ENCODE measurements at regions not wholly inside any gene's neighbourhood (a gene's known extent, or its start where the extent isn't known, plus 50 kb on each side); places are given as distances from the start of the nearest gene placed in this dataset.
A peak's percentile ranks its signal among the peaks of the same experiment; 100 is the strongest.
"Not testable (repeated sequence)": the region's sequence is repeated elsewhere in the genome, so short reads cannot be mapped to it uniquely, and the experiment has no call there.

DNA sequence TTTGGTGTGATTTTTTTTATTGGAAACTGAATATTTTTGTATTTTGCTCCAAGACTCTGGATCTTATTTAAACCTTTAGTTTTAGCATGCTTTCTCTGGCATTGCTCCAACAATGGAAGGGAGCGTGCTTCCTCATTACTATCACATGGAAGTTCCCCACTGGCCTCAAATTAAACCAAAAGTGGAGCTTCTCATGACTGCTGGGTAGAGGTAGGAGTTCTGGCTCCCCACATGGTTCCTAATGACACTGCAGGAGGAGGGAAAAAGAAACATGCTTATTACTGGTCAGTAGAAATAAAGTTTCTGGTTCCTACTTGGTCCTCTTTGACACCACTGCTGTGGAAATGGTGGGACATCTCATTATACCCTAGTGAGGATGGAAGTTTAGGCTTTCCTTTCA lies 310.5 kb downstream of the PTGER3 start:
- H3K9me3 ChIP-seq (ENCODE audit: low read depth, low read length), result peaks cover 5% of the 10 kb centered on the region
- H3K4me2 ChIP-seq (ENCODE audit: insufficient read depth, low read length), result no peak overlapping the region
- no peaks in the 10 kb centered on the region for H3K27me3 ChIP-seq (ENCODE audit: insufficient read depth, low read length)
- no peaks in the 10 kb centered on the region for H4K20me1 ChIP-seq (ENCODE audit: insufficient read depth, low read length)
- H2AFZ ChIP-seq (ENCODE audit: low read length), result no peak overlapping the region
- no peaks in the 10 kb centered on the region for H3K4me1 ChIP-seq (ENCODE audit: insufficient read depth, low read length)
- H3K36me3 ChIP-seq (ENCODE audit: insufficient read depth, low read length), result no peaks in the 10 kb centered on the region
- TF ChIP-seq, protein P1, sequence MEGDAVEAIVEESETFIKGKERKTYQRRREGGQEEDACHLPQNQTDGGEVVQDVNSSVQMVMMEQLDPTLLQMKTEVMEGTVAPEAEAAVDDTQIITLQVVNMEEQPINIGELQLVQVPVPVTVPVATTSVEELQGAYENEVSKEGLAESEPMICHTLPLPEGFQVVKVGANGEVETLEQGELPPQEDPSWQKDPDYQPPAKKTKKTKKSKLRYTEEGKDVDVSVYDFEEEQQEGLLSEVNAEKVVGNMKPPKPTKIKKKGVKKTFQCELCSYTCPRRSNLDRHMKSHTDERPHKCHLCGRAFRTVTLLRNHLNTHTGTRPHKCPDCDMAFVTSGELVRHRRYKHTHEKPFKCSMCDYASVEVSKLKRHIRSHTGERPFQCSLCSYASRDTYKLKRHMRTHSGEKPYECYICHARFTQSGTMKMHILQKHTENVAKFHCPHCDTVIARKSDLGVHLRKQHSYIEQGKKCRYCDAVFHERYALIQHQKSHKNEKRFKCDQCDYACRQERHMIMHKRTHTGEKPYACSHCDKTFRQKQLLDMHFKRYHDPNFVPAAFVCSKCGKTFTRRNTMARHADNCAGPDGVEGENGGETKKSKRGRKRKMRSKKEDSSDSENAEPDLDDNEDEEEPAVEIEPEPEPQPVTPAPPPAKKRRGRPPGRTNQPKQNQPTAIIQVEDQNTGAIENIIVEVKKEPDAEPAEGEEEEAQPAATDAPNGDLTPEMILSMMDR (IDR thresholded peaks at IDR 0.05; ENCODE audit: extremely low read depth, low read depth, low read length), result no peak
- DNase-seq (ENCODE audit: insufficient read length, low spot score, missing footprints), result no peak
- no peaks in the 10 kb centered on the region for H3K79me2 ChIP-seq (ENCODE audit: insufficient read depth, low read length)
- no peak overlapping the region for H3K4me3 ChIP-seq (ENCODE audit: insufficient read depth, low read length)
- no peak overlapping the region for H3K27ac ChIP-seq (ENCODE audit: low read depth, low read length)

DNA sequence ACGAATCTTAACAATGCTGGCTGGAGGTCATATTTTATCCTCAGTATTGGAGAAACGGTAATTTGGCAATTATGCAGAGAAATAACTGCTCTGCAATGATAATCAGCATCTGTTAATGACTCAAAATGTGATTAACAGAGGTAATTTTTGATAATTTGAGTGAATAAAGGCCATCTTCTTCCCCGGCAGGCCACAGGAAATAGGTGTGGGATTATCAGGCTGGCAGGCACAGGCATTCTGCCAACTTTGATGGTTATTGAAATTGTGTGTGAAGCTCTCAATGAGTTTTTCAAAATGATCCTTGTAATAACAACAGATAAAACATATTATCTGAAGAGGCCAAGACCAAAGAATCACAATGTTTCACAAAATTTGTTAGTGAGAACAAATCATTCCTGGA lies 309.0 kb downstream of the PTGER3 start:
- no peak overlapping the region for H3K4me2 ChIP-seq (ENCODE audit: insufficient read depth, low read length)
- H3K79me2 ChIP-seq (ENCODE audit: insufficient read depth, low read length), result no peaks in the 10 kb centered on the region
- TF ChIP-seq, protein P1 (IDR thresholded peaks at IDR 0.05; ENCODE audit: extremely low read depth, low read depth, low read length), result no peak
- H3K9me3 ChIP-seq (ENCODE audit: low read depth, low read length), result peaks cover 5% of the 10 kb centered on the region
- H3K27ac ChIP-seq (ENCODE audit: low read depth, low read length), result no peak overlapping the region
- no peaks in the 10 kb centered on the region for H4K20me1 ChIP-seq (ENCODE audit: insufficient read depth, low read length)
- no peak for DNase-seq (ENCODE audit: insufficient read length, low spot score, missing footprints)
- no peaks in the 10 kb centered on the region for H3K4me1 ChIP-seq (ENCODE audit: insufficient read depth, low read length)
- no peak overlapping the region for H2AFZ ChIP-seq (ENCODE audit: low read length)
- H3K27me3 ChIP-seq (ENCODE audit: insufficient read depth, low read length), result no peaks in the 10 kb centered on the region
- no peak overlapping the region for H3K4me3 ChIP-seq (ENCODE audit: insufficient read depth, low read length)
- no peaks in the 10 kb centered on the region for H3K36me3 ChIP-seq (ENCODE audit: insufficient read depth, low read length)

DNA sequence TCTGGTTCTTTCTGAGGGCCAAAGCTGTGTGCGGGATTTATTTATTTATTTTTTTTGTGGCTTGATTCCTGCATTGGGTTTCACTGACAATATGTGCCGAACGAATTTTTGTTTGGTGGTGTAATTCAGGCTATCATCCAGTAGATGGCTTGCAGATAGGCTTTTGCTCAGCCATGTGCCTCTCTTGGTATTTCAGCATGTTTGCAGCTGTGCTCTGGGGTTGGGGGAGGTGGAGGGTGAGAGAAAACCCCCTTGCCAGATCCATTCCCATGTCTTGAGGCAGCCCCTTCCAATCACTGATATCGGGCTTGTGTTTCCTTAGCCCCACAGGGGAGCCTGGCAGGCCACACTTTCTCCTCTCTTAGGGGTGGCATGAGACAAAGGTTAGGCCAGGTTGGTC lies 302.4 kb downstream of the PTGER3 start:
- DNase-seq (ENCODE audit: insufficient read length, low spot score, missing footprints), result no peak
- Histone ChIP-seq H3K9me3 (ENCODE audit: low read depth, low read length) (peaks cover 3% of the 10 kb centered on the region), H4K20me1 (ENCODE audit: insufficient read depth, low read length) (no peaks in the 10 kb centered on the region), H3K27ac (ENCODE audit: low read depth, low read length) (no peak overlapping the region), H3K4me2 (ENCODE audit: insufficient read depth, low read length) (no peak overlapping the region), H3K36me3 (ENCODE audit: insufficient read depth, low read length) (no peaks in the 10 kb centered on the region), H3K27me3 (ENCODE audit: insufficient read depth, low read length) (no peaks in the 10 kb centered on the region), H3K4me1 (ENCODE audit: insufficient read depth, low read length) (no peaks in the 10 kb centered on the region), H2AFZ (ENCODE audit: low read length) (no peak overlapping the region), H3K4me3 (ENCODE audit: insufficient read depth, low read length) (no peak overlapping the region), H3K79me2 (ENCODE audit: insufficient read depth, low read length) (no peaks in the 10 kb centered on the region)
- TF ChIP-seq, protein P1 (IDR thresholded peaks at IDR 0.05; ENCODE audit: extremely low read depth, low read depth, low read length), result peak; percentile 35

DNA sequence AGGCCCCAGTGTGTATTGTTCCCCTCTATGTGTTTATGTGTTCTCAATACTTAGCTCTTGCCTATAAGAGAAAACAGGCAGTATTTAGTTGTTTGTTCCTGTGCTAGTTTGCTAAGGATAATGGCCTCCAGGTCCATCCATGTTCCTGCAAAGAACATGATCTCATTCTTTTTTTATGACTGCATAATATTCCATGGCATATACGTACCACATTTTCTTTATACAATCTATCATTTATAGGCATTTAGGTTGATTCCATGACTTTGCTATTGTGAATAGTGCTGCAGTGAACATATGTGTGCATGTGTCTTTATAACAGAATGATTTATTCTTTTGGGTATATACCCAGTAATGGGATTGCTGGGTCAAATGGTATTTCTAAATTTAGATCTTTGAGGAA lies 301.6 kb downstream of the PTGER3 start:
- not testable (repeated sequence) for DNase-seq (ENCODE audit: insufficient read length, low spot score, missing footprints)

DNA sequence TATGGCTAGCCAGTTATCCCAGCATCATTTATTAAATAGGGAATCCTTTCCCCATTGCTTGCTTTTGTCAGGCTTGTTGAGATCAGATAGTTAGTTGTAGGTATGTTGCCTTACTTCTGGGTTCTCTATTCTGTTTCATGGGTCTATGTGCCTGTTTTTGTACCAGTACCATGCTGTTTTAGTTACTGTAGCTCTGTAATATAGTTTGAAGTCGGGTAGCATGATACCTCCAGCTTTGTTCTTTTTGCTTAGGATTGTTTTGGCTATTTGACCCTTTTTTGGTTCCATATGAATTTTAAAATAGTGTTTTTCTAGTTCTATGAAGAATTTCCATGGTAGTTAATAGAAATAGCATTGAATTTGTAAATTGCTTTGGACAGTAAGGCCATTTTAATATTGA lies 300.5 kb downstream of the PTGER3 start:
- H4K20me1 ChIP-seq (ENCODE audit: insufficient read depth, low read length), result not testable (repeated sequence)

More for the DNA sequence above, 301.6 kb downstream of the PTGER3 start:
- H3K4me2 ChIP-seq (ENCODE audit: insufficient read depth, low read length); H3K79me2 ChIP-seq (ENCODE audit: insufficient read depth, low read length); H2AFZ ChIP-seq (ENCODE audit: low read length); H3K36me3 ChIP-seq (ENCODE audit: insufficient read depth, low read length); H3K9me3 ChIP-seq (ENCODE audit: low read depth, low read length); H3K27ac ChIP-seq (ENCODE audit: low read depth, low read length); H3K27me3 ChIP-seq (ENCODE audit: insufficient read depth, low read length); H3K4me1 ChIP-seq (ENCODE audit: insufficient read depth, low read length); H4K20me1 ChIP-seq (ENCODE audit: insufficient read depth, low read length); H3K4me3 ChIP-seq (ENCODE audit: insufficient read depth, low read length): not testable (repeated sequence)

DNA sequence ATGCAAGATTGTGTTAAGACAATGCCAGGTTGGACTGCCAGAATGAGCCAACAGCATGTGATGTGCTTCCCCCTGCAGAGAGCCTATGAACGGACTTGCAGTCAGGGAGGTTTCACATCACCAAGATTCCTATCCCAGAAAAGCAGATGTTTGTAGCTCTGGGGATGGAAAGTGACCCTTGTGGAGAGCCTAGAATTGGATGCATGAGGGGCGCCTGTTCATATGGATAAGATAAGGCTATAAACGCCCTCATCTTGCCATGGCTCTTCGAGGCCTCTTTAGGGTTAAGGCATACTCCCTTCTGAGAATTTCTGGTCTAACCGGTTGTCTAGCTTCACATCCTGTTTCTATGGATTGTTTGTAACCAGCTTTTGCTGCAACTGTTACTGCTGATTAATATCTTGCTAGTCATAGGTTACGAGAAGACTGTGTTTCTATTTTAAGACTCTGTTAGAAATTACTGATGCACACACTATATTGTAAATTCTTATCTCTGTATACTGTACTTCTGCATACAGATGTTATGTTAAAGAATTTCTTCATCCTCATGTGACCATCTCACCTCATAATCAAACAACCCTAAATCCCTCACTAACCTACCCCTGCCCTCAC lies 295.8 kb downstream of the PTGER3 start:
- not testable (repeated sequence) for H3K4me1 ChIP-seq (ENCODE audit: insufficient read depth, low read length); H3K4me2 ChIP-seq (ENCODE audit: insufficient read depth, low read length); H4K20me1 ChIP-seq (ENCODE audit: insufficient read depth, low read length); H3K9me3 ChIP-seq (ENCODE audit: low read depth, low read length); H2AFZ ChIP-seq (ENCODE audit: low read length); H3K4me3 ChIP-seq (ENCODE audit: insufficient read depth, low read length); H3K36me3 ChIP-seq (ENCODE audit: insufficient read depth, low read length); H3K27ac ChIP-seq (ENCODE audit: low read depth, low read length); H3K27me3 ChIP-seq (ENCODE audit: insufficient read depth, low read length); H3K79me2 ChIP-seq (ENCODE audit: insufficient read depth, low read length); DNase-seq (ENCODE audit: insufficient read length, low spot score, missing footprints)

More for the DNA sequence above, 300.5 kb downstream of the PTGER3 start:
- not testable (repeated sequence) for DNase-seq (ENCODE audit: insufficient read length, low spot score, missing footprints); H3K36me3 ChIP-seq (ENCODE audit: insufficient read depth, low read length); H3K79me2 ChIP-seq (ENCODE audit: insufficient read depth, low read length); H3K4me1 ChIP-seq (ENCODE audit: insufficient read depth, low read length); H3K9me3 ChIP-seq (ENCODE audit: low read depth, low read length); H3K4me2 ChIP-seq (ENCODE audit: insufficient read depth, low read length); H3K27ac ChIP-seq (ENCODE audit: low read depth, low read length); H3K27me3 ChIP-seq (ENCODE audit: insufficient read depth, low read length); H2AFZ ChIP-seq (ENCODE audit: low read length); H3K4me3 ChIP-seq (ENCODE audit: insufficient read depth, low read length)

All from osteoblast (primary cell).